OCI-LY3 (cell line): ENCODE measurements at regions not wholly inside any gene's neighbourhood (a gene's known extent, or its start where the extent isn't known, plus 50 kb on each side); places are given as distances from the start of the nearest gene placed in this dataset.

ENCODE experiments used
- H2AFZ ChIP-seq: fragments of 200-600, 300-600 bp; shearing (Covaris generic); 2 replicates; pipeline ENCODE4 v1.6.0; 2014; ENCODE audit warnings: antibody characterized with exemption, low read depth, low read length
- H3K27ac ChIP-seq: fragments of 200-600, 300-600 bp; sonication (generic); 2 replicates; pipeline ENCODE4 v1.5.1; 2014; ENCODE audit warnings: mild to moderate bottlenecking, low read length, moderate library complexity, mixed read lengths
- H3K27me3 ChIP-seq: fragments of 200-600, 300-600 bp; sonication (generic); 2 replicates; pipeline ENCODE4 v1.6.1; 2014; ENCODE audit warnings: low read depth, low read length, mixed read lengths
- H3K36me3 ChIP-seq: fragments of 200-600, 300-600 bp; sonication (generic); replicated peaks from 2 replicates; pipeline ENCODE3; 2014; ENCODE audit warnings: low read depth, low read length, mixed read lengths
- H3K4me1 ChIP-seq: fragments of 300-600, 200-600 bp; sonication (generic); 2 replicates; pipeline ENCODE4 v1.6.1; 2014; ENCODE audit warnings: low read length, mixed read lengths
- H3K4me2 ChIP-seq: fragments of 200-600, 300-600 bp; sonication (generic); 2 replicates; pipeline ENCODE4 v1.6.1; 2014; ENCODE audit warnings: low read length, mixed read lengths
- H3K4me3 ChIP-seq: fragments of 300-600, 200-600 bp; sonication (generic); 2 replicates; pipeline ENCODE4 v1.5.1; 2014; ENCODE audit warnings: antibody characterized with exemption, mild to moderate bottlenecking, low read length, moderate library complexity
- H3K79me2 ChIP-seq: fragments of 300-600, 200-600 bp; shearing (Covaris generic); 2 replicates; pipeline ENCODE4 v1.6.1; 2014; ENCODE audit warnings: mild to moderate bottlenecking, low read length, mixed read lengths
- H3K9ac ChIP-seq: fragments of 300-600, 200-600 bp; shearing (Covaris generic); 2 replicates; pipeline ENCODE4 v1.6.0; 2014; ENCODE audit warnings: mild to moderate bottlenecking, low read length, moderate library complexity
- H3K9me3 ChIP-seq: fragments of 200-600, 300-600 bp; shearing (Covaris generic); 2 replicates; pipeline ENCODE4 v1.6.1; 2014; ENCODE audit warnings: low read length, mixed read lengths; ENCODE audit not compliant: insufficient read depth
- H4K20me1 ChIP-seq: fragments of 200-600, 300-600 bp; sonication (generic); 2 replicates; pipeline ENCODE4 v1.6.1; 2016; ENCODE audit warnings: low read length, mixed read lengths; ENCODE audit not compliant: insufficient read depth
- CTCF ChIP-seq: fragments of 200-600, 300-600 bp; sonication (generic); IDR thresholded peaks from 2 replicates; pipeline ENCODE4 v1.5.1; 2014; ENCODE audit warnings: antibody characterized with exemption, low read length, low read depth
- EZH2phosphoT487 ChIP-seq: fragments of 200-600 bp; shearing (Covaris generic); IDR thresholded peaks from 2 replicates; pipeline ENCODE4 v1.6.1; 2018; ENCODE audit warnings: antibody characterized with exemption, mixed run types, low read depth

- Histone ChIP-seq H3K36me3 (no peaks in the 10 kb centered on the region), H3K9ac (no peak overlapping the region), H3K4me1 (no peaks in the 10 kb centered on the region), H3K27me3 (peaks cover 14% of the 10 kb centered on the region; the same call in 1 of the 2 replicates), H4K20me1 (no peaks in the 10 kb centered on the region), H3K27ac (no peak overlapping the region), H3K4me2 (no peak overlapping the region), H2AFZ (no peak overlapping the region), H3K9me3 (no peaks in the 10 kb centered on the region), H3K79me2 (no peaks in the 10 kb centered on the region), H3K4me3 (no peak overlapping the region)
- TF ChIP-seq CTCF (no peak), EZH2phosphoT487 (no peak)
Observed at GRCh38 chr9:97752274-97752673, 55.1 kb upstream of the XPA start.

- no peak overlapping the region for H3K4me2 ChIP-seq
- no peaks in the 10 kb centered on the region for H3K9me3 ChIP-seq
- TF ChIP-seq EZH2phosphoT487 (no peak), CTCF (no peak)
- H3K4me1 ChIP-seq, result no peaks in the 10 kb centered on the region
- H3K27ac ChIP-seq, result no peak overlapping the region
- H3K4me3 ChIP-seq, result no peak overlapping the region
- H4K20me1 ChIP-seq, result no peaks in the 10 kb centered on the region
- H3K27me3 ChIP-seq, result peaks cover 17% of the 10 kb centered on the region
- H2AFZ ChIP-seq, result no peak overlapping the region
- H3K79me2 ChIP-seq, result no peaks in the 10 kb centered on the region
- H3K9ac ChIP-seq, result no peak overlapping the region
- H3K36me3 ChIP-seq, result no peaks in the 10 kb centered on the region
Observed at GRCh38 chr9:97753364-97753763, 56.2 kb upstream of the XPA start.

DNA sequence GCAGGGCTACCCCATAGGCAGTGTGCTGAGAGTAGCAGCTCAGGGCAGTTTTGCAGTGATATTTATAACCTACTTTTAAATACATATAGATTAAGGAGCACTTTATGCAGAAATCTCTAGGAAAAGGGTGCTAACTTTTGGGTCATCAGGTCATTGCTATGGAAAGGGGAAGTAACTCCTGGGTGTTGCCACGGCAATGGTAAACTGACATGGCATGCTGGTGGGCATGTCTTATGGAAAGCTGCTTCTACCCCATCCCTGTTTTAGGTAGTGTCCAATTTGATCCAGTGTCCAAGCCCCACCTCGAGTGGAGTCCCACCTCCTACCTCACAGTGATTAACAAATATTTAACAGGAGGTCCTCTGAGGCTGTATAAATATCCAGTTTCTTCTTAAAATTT is 56.8 kb upstream of the XPA start:
- no peaks in the 10 kb centered on the region for H3K9me3 ChIP-seq
- no peak overlapping the region for H3K4me3 ChIP-seq
- TF ChIP-seq EZH2phosphoT487 (no peak), CTCF (no peak)
- no peaks in the 10 kb centered on the region for H3K36me3 ChIP-seq
- H2AFZ ChIP-seq, result no peak overlapping the region
- no peak overlapping the region for H3K27ac ChIP-seq
- H3K79me2 ChIP-seq, result no peaks in the 10 kb centered on the region
- H4K20me1 ChIP-seq, result no peaks in the 10 kb centered on the region
- peaks cover 22% of the 10 kb centered on the region for H3K27me3 ChIP-seq
- H3K4me1 ChIP-seq, result no peaks in the 10 kb centered on the region
- no peak overlapping the region for H3K9ac ChIP-seq
- no peak overlapping the region for H3K4me2 ChIP-seq

- no peaks in the 10 kb centered on the region for H3K4me1 ChIP-seq
- H4K20me1 ChIP-seq, result no peaks in the 10 kb centered on the region
- H2AFZ ChIP-seq, result no peak overlapping the region
- H3K36me3 ChIP-seq, result no peaks in the 10 kb centered on the region
- peaks cover 29% of the 10 kb centered on the region for H3K27me3 ChIP-seq
- no peaks in the 10 kb centered on the region for H3K79me2 ChIP-seq
- H3K9me3 ChIP-seq, result no peaks in the 10 kb centered on the region
- TF ChIP-seq CTCF (no peak), EZH2phosphoT487 (no peak)
- no peak overlapping the region for H3K4me3 ChIP-seq
- H3K9ac ChIP-seq, result no peak overlapping the region
- H3K4me2 ChIP-seq, result no peak overlapping the region
- no peak overlapping the region for H3K27ac ChIP-seq
Observed at GRCh38 chr9:97755618-97756267, 58.6 kb upstream of the XPA start.
